ENCODE measurements at regions not wholly inside any gene's neighbourhood (a gene's known extent, or its start where the extent isn't known, plus 50 kb on each side); places are given as distances from the start of the nearest gene placed in this dataset.

- Histone ChIP-seq H3K4me2 (ENCODE audit: control insufficient read depth, insufficient read depth) (no peak overlapping the region), H3K36me3 (ENCODE audit: control insufficient read depth in 2 of 2, insufficient read depth in 2 of 2, low read length in 1 of 2) (no peaks in the 10 kb centered on the region), H3K27me3 (replicated peaks in 1 of 2; ENCODE audit: control insufficient read depth in 2 of 2, insufficient read depth in 2 of 2, low read length in 1 of 2) (no peaks in the 10 kb centered on the region), H3K4me1 (ENCODE audit: control insufficient read depth, insufficient read depth, low read length) (no peaks in the 10 kb centered on the region), H3K79me2 (ENCODE audit: control insufficient read depth, insufficient read depth, low read length) (no peaks in the 10 kb centered on the region), H3K9me3 (replicated peaks; ENCODE audit: control insufficient read depth, insufficient read depth, low read length) (no peaks in the 10 kb centered on the region), H3K9ac (ENCODE audit: control insufficient read depth, insufficient read depth, low read length) (no peak overlapping the region), H4K20me1 (ENCODE audit: control insufficient read depth, insufficient read depth) (no peaks in the 10 kb centered on the region), H3K4me3 (no peak overlapping the region), H2AFZ (ENCODE audit: control insufficient read depth, low read depth, low read length) (no peak overlapping the region), H3K27ac (ENCODE audit: control insufficient read depth, insufficient read depth) (no peak overlapping the region)
- ChIA-PET RAD21 (ENCODE audit: unreplicated experiment) (no interaction called here), CTCF (interaction anchor here (0.6 to 1.3 kb wide), 3 partner anchors 10 to 157 kb away, joined by 3 to 4 read pairs (median 3); no protein-coding TSS in a partner anchor), POLR2A (no interaction called here), SMC1A (ENCODE audit: uncharacterized antibody, unreplicated experiment) (no interaction called here)
- TF ChIP-seq PML (IDR thresholded peaks at IDR 0.05; ENCODE audit: low read length) (no peak), ZNF384 (IDR thresholded peaks at IDR 0.05; ENCODE audit: borderline replicate concordance, low read depth, low read length) (no peak), LARP7 (IDR thresholded peaks at IDR 0.05) (no peak), NRF1 (conservative IDR thresholded peaks at IDR 0.05; ENCODE audit: low read depth, low read length) (no peak), KLF5 (IDR thresholded peaks at IDR 0.05; ENCODE audit: partially characterized antibody) (no peak), POU2F2 (IDR thresholded peaks at IDR 0.05; ENCODE audit: borderline replicate concordance, low read depth, low read length) (no peak), ZBTB33 (IDR thresholded peaks at IDR 0.05) (no peak), PAX5 (IDR thresholded peaks at IDR 0.05; ENCODE audit: borderline replicate concordance, low read depth, low read length) (no peak), MTA2 (IDR thresholded peaks at IDR 0.05; ENCODE audit: low read depth) (no peak), TBL1XR1 (IDR thresholded peaks at IDR 0.05; ENCODE audit: low read depth, low read length) (no peak), NR2F1 (conservative IDR thresholded peaks at IDR 0.05) (no peak), JUND (IDR thresholded peaks at IDR 0.05; ENCODE audit: low read depth, low read length) (no peak), BACH1 (IDR thresholded peaks at IDR 0.05; ENCODE audit: borderline replicate concordance) (no peak), HDAC2 (IDR thresholded peaks at IDR 0.05) (no peak), FOXK2 (IDR thresholded peaks at IDR 0.05) (no peak), ZNF217 (IDR thresholded peaks at IDR 0.05) (no peak), BCL11A (IDR thresholded peaks at IDR 0.05; ENCODE audit: low read depth, low read length) (no peak)
- DNase-seq (ENCODE audit: low read depth, low spot score) = no peak
- WGBS (ENCODE audit: insufficient coverage, insufficient replicate concordance, low lambda C conversion rate, missing lambda C conversion rate) = 50% methylated on average over 17 of the region's 17 CpGs
- ATAC-seq = no peak
- no peak for FAIRE-seq
- in situ Hi-C loops (cut with MboI) = no loop called here
- intact Hi-C loops (cut with micrococcal nuclease; ENCODE audit: unreplicated experiment) = no loop called here
- BruUV-seq (replicated peaks) = no TSS peak
Observed at GRCh38 chr11:119794141-119794665, 65.2 kb upstream of the NECTIN1 start.
